AG04450 (cell line): ENCODE measurements at regions not wholly inside any gene's neighbourhood (a gene's known extent, or its start where the extent isn't known, plus 50 kb on each side); places are given as distances from the start of the nearest gene placed in this dataset.
A peak's percentile ranks its signal among the peaks of the same experiment; 100 is the strongest.

Experiments
- CTCF ChIA-PET: fragments of 300-600, 350-600 bp; formaldehyde crosslinking; extraction: SDS; loops from one replicate; lab custom pipeline; 2022; ENCODE audit warnings: antibody characterized with exemption, inconsistent platforms; lab: Charles Lee
- POLR2A ChIA-PET: fragments of 350-600 bp; formaldehyde crosslinking; extraction: SDS; loops from one replicate; lab custom pipeline; 2021; ENCODE audit warnings: antibody characterized with exemption, inconsistent platforms; lab: Yijun Ruan, JAX
- DNase-seq: peaks from one replicate; pipeline ENCODE4 v3.0.0-alpha.2; 2011; ENCODE audit warnings: low read depth, low spot score
- H3K27ac ChIP-seq: one replicate; pipeline ENCODE4 v1.5.1; 2012; ENCODE audit warnings: low read depth, low read length, control low read depth
- H3K27me3 ChIP-seq: one replicate; pipeline ENCODE4 v1.6.0; 2012; ENCODE audit warnings: low read length; ENCODE audit not compliant: control insufficient read depth, insufficient read depth
- H3K4me3 ChIP-seq: 2 replicates; pipeline ENCODE4 v1.5.1; 2011; ENCODE audit warnings: mild to moderate bottlenecking, low read depth, low read length, control low read depth
- H3K9me3 ChIP-seq: 2 replicates; pipeline ENCODE4 v1.5.1; 2012; ENCODE audit warnings: low read length; ENCODE audit not compliant: control insufficient read depth, insufficient read depth
- TF ChIP-seq, protein P1 (sequence below): IDR thresholded peaks from 2 replicates; pipeline ENCODE4 v1.5.1; 2011; ENCODE audit warnings: low read depth, low read length, control low read depth, inconsistent platforms

DNA sequence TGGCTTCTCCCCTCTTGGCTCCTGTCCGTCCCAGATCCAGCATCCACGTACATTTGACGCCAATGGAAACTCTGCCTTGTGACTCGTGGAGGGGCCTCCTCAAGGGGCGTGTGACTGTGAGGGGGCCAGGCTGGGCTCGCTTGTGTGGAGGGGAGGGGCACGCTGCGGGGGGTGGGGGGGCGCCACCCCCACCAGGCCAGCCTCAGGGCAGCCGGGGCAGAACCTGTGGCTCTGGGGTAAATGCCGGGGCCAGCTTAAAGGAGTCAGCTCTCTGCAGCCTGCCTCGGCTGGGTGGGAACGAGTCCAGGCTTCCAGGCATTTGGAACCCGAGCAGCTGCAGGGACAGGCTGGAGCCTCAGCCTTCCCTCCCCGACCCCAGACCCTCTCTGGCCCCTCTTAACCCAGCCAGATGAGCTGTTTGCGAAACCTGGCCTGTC, 94.1 kb downstream of the SIK1 start:
- DNase-seq = no peak
- peak overlapping the region; percentile 45 for H3K4me3 ChIP-seq
- H3K9me3 ChIP-seq = no peaks in the 10 kb centered on the region; the same call in 1 of the 2 replicates
- ChIA-PET POLR2A (no interaction called here), CTCF (no interaction called here)
- H3K27me3 ChIP-seq = peaks cover 2% of the 10 kb centered on the region
- TF ChIP-seq, protein P1, sequence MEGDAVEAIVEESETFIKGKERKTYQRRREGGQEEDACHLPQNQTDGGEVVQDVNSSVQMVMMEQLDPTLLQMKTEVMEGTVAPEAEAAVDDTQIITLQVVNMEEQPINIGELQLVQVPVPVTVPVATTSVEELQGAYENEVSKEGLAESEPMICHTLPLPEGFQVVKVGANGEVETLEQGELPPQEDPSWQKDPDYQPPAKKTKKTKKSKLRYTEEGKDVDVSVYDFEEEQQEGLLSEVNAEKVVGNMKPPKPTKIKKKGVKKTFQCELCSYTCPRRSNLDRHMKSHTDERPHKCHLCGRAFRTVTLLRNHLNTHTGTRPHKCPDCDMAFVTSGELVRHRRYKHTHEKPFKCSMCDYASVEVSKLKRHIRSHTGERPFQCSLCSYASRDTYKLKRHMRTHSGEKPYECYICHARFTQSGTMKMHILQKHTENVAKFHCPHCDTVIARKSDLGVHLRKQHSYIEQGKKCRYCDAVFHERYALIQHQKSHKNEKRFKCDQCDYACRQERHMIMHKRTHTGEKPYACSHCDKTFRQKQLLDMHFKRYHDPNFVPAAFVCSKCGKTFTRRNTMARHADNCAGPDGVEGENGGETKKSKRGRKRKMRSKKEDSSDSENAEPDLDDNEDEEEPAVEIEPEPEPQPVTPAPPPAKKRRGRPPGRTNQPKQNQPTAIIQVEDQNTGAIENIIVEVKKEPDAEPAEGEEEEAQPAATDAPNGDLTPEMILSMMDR = no peak
- peak overlapping the region; percentile 99 for H3K27ac ChIP-seq

DNA sequence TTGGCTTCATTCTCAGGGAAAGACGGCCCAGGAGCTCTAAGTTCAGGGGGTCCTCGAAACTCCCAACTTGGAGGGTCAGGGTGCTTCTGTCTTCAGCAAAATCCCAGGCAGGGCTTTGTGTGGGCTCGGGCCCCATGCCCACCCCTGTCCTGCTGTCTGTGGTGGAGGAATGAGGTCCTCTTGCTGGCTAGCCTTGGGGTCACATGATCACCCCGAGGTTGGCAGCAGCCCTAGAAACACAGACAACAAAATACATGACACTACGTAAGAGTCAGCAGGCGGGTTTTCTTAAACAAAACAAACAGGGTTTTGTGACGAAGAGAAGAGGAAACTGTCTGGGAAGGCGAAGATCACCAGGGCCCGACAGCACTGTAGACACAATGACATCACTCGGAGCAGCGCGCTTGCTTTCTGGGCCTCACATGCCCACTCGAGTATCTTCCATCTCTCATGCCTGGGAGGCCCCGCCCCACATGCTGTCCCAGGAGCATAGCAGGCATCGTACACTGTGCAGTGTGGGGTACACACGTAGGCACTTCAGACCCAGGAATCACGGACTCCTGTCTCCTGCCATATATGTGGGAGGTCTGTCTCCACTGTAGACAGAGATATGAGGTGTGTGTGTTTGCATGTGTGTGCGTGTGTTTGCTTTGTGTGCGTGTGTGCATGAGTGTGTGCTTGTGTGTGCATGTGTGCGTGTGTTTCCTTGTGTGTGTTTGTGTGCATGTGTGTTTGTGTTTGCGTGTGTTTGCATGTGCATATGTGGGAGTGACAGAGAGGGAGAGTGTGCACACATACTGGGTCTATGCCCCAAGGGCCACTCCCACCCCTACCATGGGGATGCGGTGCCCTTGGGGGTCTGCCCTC, 94.7 kb downstream of the SIK1 start:
- 0 out of 2 replicates have a peak overlapping the region, but pooled peaks have one; percentile 4 for H3K4me3 ChIP-seq
- H3K9me3 ChIP-seq = no peaks in the 10 kb centered on the region; the same call in 1 of the 2 replicates
- ChIA-PET POLR2A (no interaction called here), CTCF (no interaction called here)
- TF ChIP-seq, protein P1 = no peak
- H3K27ac ChIP-seq = peak overlapping the region; percentile 99
- DNase-seq = peak; percentile 88
- H3K27me3 ChIP-seq = peaks cover 2% of the 10 kb centered on the region

DNA sequence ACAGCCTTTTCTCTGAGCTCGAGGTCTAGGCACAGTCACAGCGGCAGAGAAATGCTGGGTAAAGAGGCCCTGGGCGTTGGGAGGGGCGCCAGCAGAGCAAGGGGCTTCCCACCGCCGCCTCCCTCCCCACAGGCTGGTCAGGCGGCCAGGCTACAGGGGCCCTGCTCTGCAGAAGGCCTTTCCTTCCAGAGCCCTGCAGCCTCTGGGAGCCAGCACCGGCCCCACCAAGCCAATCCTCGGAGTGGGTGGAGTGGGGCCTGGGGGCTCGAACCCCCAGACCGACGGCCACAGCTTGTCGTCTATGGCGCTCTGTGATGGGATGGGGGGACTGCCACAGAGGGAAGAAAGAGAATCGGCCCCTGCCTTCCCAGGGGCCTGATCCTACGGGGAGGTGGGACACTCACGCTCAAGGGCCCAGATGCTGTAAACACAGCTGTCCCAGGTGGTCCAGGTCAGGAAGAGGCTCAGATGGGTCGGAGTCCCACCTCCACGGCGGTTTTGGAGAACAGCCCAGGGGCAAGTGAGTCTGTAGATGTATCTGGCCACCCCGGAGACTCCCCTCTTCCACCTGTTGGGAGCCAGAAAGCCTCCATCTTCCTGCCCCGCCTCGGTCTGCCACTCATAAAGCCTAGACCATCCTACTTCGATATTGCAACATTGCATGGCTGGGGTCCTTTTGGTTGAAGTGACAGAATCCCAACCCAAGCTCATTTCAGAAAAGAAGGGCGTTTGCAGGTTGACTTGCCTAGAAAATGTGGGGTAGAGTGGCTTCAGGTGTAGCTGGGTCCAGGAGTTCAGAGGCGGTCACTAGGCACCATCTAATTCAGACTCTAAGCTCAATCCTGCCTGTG, 95.6 kb downstream of the SIK1 start:
- peaks cover 2% of the 10 kb centered on the region for H3K27me3 ChIP-seq
- DNase-seq = no peak
- TF ChIP-seq, protein P1 = no peak
- no peaks in the 10 kb centered on the region; the same call in 1 of the 2 replicates for H3K9me3 ChIP-seq
- CTCF ChIA-PET = no interaction called here
- peak overlapping the region; percentile 99 for H3K27ac ChIP-seq
- H3K4me3 ChIP-seq = no peak overlapping the region
- POLR2A ChIA-PET = no interaction called here

- ChIA-PET CTCF (no interaction called here), POLR2A (interaction anchor here (0.6 kb wide), 1 partner anchor 21 kb away, joined by 7 read pairs; no protein-coding TSS in a partner anchor)
- TF ChIP-seq, protein P1 = no peak
- Histone ChIP-seq H3K4me3 (no peak overlapping the region), H3K27me3 (peaks cover 2% of the 10 kb centered on the region), H3K9me3 (no peaks in the 10 kb centered on the region; the same call in 1 of the 2 replicates), H3K27ac (no peak overlapping the region)
- DNase-seq = no peak
These were observed 96.5 kb downstream of the SIK1 start for GRCh38 chr21:43330306-43330881.
